GM21717 (cell line): ENCODE measurements at regions not wholly inside any gene's neighbourhood (a gene's known extent, or its start where the extent isn't known, plus 50 kb on each side); places are given as distances from the start of the nearest gene placed in this dataset.
"Not testable (repeated sequence)": the region's sequence is repeated elsewhere in the genome, so short reads cannot be mapped to it uniquely, and the experiment has no call there.

Experiments
- ATAC-seq: cut with Tn5 transposase; IDR thresholded peaks from one replicate; pipeline ENCODE4 v1.9.1; 2021; ENCODE audit warnings: mild to moderate bottlenecking, moderate library complexity; ENCODE audit not compliant: unreplicated experiment

DNA sequence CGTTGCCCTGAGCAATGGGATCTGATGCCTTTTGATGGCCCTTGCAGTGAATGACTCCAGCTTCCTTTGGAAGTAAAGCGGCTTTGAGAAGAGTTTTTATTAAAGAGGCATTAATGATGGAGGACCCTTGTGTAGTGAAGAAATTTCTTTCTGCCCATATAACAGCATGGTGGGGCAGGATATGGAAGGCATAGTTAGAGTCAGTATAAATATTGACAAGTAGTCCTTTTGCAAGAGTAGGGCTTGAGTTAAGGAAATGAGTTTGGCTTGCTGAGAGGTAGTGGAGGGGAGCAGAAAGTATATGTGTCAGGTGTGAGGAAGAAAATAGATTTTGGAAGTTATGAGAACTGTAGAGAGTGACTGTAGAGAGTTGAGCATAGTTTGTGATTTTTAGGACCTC lies 254.1 kb upstream of the DIO3 start:
- not testable (repeated sequence) for ATAC-seq

DNA sequence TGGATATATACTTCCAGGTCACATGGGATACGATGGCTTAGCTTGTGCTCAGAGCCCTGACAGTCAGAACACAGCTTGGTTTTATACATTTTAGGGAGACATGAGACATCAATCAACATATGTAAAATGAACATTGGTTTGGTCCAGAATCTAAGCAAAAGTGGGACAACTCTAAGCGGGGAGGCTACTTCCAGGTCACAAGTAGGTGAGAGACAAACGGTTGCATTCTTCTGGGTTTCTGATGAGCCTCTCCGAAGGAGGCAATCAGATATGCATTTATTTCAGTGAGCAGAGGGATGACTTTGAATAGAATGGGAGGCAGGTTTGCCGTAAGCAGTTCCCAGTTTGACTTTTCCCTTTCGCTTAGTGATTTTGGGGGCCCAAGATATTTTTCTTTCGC lies 250.1 kb upstream of the DIO3 start:
- ATAC-seq, result not testable (repeated sequence)

GRCh38 chr14:101313268-101313667 lies 248.0 kb upstream of the DIO3 start:
- ATAC-seq, result no peak

- ATAC-seq, result no peak
Measured at GRCh38 chr14:101315802-101316296, 245.4 kb upstream of the DIO3 start.

GRCh38 chr14:101318271-101318670 lies 243.0 kb upstream of the DIO3 start:
- ATAC-seq, result no peak

DNA sequence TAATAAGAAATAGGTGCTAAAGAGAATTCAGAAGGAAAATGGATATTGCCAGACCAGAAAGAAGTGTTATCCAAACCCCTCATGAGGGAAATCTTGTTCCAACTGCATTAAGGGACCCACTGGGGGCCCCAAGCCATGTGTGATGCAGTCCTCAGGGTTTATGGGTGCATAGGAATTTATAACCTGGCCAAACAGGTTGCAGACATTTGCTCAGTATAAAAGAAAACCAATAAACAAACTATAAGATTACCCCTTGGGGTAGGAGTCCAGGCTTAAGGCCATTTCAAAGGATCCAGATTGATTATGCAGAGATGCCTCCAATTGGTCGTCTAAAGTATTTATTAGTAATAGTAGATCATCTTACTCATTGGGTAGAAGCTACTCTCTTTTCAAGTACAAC lies 240.9 kb upstream of the DIO3 start:
- ATAC-seq, result no peak

DNA sequence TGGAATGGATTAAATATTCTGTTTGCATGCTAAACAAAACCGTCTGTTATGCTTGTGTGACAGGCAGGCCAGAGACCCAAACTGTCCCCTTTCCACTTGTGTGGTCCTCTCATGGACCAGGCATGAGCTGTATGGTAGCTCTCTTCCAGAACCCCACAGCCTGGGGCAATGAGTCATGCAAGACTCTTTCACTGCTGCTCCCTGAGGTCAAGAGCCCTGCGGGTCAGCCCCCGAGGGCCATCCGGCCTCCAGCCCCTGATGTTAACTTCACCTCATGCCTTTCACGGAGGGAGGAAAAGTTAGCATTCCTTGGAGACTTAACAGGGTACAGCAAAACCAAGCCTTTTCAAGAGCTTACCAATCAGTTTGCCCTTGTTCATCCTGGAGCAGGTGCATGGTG lies 239.1 kb upstream of the DIO3 start:
- ATAC-seq, result no peak

GRCh38 chr14:101323111-101323510 lies 238.2 kb upstream of the DIO3 start:
- ATAC-seq, result no peak

DNA sequence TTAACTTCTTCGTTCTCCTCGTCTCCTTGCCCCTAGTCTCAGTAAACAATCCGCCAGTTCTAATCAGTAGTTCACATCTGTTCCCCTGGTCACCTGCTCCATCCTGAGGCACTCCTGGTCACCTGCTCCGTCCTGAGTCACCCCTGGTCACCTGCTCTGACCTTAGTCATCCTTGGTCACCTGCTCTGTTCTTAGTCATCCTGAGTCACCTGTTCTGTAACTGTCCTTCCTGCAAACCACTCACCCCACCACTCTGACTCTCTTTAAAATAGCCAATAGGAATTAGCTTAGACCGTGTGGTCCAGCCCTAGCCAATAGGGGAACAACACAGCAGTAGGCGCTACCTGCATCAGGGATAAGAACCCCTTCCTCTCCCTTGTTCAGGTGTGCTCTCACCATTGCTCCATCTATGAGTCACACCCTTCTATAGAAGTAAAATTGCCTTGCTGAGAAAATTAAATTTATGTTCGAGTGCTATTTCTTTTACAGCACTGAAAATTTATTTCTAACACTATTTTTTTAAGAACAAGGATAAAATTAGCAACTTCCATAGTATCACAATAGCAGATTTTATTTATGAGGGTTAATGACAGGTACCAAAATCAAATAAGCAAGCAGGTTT lies 237.6 kb upstream of the DIO3 start:
- ATAC-seq, result not testable (repeated sequence)

DNA sequence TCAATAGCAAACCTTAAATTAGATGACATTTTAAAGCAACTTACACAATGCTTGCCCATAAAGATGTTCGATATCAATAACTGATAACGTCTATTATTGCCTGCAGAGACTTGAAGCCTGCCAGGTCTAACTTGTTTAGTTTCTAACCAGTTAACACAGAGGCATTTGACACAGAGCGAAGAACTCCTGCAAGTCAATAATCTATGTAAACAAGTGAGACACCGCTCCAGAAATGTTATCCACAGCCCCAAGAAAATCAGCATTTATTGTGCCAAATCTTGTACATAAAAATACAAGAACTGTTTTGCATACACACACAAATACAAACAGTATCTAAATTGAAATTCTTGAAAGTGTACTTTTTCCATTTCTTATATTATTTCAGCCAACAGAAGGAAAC lies 236.0 kb upstream of the DIO3 start:
- ATAC-seq, result no peak

GRCh38 chr14:101328412-101329028 lies 232.8 kb upstream of the DIO3 start:
- no peak for ATAC-seq

GRCh38 chr14:101330416-101331140 lies 230.7 kb upstream of the DIO3 start:
- ATAC-seq, result no peak

DNA sequence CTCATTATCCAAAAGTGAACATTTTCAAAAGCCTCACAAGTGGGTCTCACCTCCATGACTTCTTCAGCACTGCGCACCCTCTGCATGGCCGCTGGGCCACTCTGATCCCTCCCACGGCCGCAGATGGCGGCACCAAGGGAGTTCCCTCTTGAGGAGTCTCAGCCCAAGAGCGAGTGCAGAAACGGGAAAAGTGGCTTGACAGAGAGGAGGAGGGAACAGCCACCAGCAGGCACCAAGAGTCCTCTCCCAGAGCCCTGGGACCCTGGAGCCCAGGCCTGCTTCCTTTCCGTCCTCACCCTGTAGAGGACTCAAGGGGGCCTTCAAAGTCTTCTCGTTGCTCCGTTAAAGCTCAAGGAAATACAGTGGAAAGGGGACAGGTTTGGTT lies 230.2 kb upstream of the DIO3 start:
- no peak for ATAC-seq

- no peak for ATAC-seq
Measured at GRCh38 chr14:101331661-101332169, 229.6 kb upstream of the DIO3 start.

GRCh38 chr14:101332281-101332680 lies 229.0 kb upstream of the DIO3 start:
- ATAC-seq, result no peak

- no peak for ATAC-seq
Measured at GRCh38 chr14:101333335-101334280, 227.7 kb upstream of the DIO3 start.

DNA sequence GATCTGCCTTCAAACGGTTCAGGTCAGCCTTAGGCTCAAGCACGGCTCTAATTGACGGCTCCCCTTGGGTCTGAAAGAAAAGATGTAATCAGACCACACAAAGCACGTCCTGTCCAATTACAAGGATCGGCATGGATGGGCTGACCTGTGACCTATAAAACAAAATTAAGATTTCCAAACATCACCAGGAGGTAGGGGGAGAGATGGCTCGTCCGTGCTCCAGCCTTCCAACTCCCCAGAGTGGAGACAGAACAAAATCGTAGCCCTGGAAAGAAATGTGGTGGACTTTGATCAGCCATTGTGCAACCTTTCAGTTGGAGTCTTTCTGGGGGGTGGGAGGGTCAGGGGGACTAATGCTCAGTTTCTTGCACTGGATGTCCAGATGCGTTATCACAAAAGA lies 226.6 kb upstream of the DIO3 start:
- ATAC-seq, result no peak

GRCh38 chr14:101335061-101335661 lies 226.1 kb upstream of the DIO3 start:
- ATAC-seq, result no peak

DNA sequence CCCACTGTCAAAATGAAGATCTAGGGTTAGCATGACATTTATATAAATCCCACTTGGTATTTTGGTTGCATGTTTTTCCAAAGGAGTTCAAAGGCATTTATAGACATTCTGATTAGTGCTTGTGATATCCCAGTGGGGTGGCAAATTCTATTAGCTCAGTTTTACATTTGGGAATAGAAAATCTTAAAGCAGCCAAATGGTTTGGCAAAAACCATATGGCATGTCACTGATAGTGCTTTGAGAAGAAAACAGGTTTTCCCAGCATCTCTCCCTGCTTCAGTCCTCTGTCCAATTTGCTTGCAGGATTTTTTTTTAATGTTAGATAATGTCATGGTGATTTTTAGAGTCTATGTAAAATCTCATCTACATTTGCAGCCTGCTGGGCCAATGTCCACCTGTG lies 225.1 kb upstream of the DIO3 start:
- ATAC-seq, result no peak

DNA sequence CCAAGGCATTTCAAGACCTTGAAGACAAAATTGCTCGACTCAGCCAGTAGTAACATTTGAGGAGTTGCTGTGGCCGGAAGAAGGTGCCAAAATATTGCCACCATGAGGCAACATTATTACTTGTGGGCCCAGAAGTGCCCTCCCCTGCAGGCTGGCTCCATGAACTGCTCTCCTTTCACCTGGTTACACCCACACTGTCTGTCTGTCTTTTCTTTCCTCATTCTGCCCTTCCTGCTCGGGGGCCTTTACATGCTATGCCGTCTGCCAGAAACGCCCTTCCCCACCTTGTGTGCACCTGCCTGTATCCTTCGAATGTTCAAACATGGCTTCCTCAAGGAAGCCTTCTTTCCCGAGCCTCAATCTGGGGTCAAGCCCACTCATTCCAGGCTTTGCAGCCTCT lies 224.2 kb upstream of the DIO3 start:
- ATAC-seq, result no peak
